Pancreas (tissue), 10 donors: ENCODE measurements at regions not wholly inside any gene's neighbourhood (a gene's known extent, or its start where the extent isn't known, plus 50 kb on each side); places are given as distances from the start of the nearest gene placed in this dataset.

ENCODE experiments used
- ATAC-seq, 4 donors: fragments of 200-7000 bp; cut with Tn5 transposase; one replicate each; pipeline versions ENCODE4 v1.8.0 to v1.9.1; 2020; ENCODE audit warnings: mild to moderate bottlenecking in 4 of 4, moderate library complexity in 4 of 4
- DNase-seq, 6 donors: peaks; one replicate each; pipeline ENCODE4 v3.0.0-alpha.2; 2020
- FAIRE-seq: peaks from 2 replicates; lab custom pipeline; 2012; peaks lifted over from hg19 to GRCh38; lab: Jason Lieb, UNC
- H3K27ac ChIP-seq, 4 donors: fragments of 200-600 bp; sonication (generic); 1 replicate in 3 of 4; 2 replicates in 1 of 4; pipeline versions ENCODE4 v1.5.0 to v1.8.0; 2020
- H3K27me3 ChIP-seq, 4 donors: fragments of 200-600 bp; one replicate each; pipeline ENCODE4 v1.8.0; 2021
- H3K36me3 ChIP-seq, 3 donors: fragments of 200-600 bp; sonication (generic) in 1 of 3; one replicate each; pipeline versions ENCODE4 v1.5.0 to v1.8.0; 2020 to 2021
- H3K4me1 ChIP-seq, 3 donors: fragments of 200-600 bp; one replicate each; pipeline ENCODE4 v1.8.0; 2021
- H3K4me3 ChIP-seq, 4 donors: fragments of 200-600 bp; sonication (generic) in 2 of 4; one replicate each; pipeline versions ENCODE4 v1.5.0 to v1.8.0; 2020 to 2021
- H3K9me3 ChIP-seq, 4 donors: fragments of 200-600 bp; one replicate each; pipeline ENCODE4 v1.8.0; 2021
- WGBS, 2 donors: extraction: QIAGEN DNeasy Blood & Tissue Kit; methylation state at CpG; one replicate each; pipeline ENCODE4 v1.1.7; 2013; 5-methylcytosine and 5-hydroxymethylcytosine counted together
- intact Hi-C, 3 donors: fragments of 100-400 bp; cut with DNase I; formaldehyde crosslinking; loops; one replicate each; pipeline versions ENCODE4 v1.11.1 to v1.14.2; 2022
- TF ChIP-seq, protein P1 (sequence below), 4 donors: fragments of 200-600 bp; sonication (generic) in 3 of 4; IDR thresholded peaks; one replicate each; pipeline versions ENCODE4 v1.5.0 to v1.8.0; 2021; ENCODE audit warnings: antibody characterized with exemption in 4 of 4
- donor health status: healthy with polysubstance abuse.
- donor health status: DM: no; HTN: no; CAD: no; lungs with moderate emphysema.
- donor health status: DM: no; HTN: no; CAD: no.
- donor health status: control.
- donor health status: control.
- donor health status: Bipolar disorder and iron deficiency.
- donor health status: DM: yes; HTN: yes; CAD: no.
- donor health status: DM: no; HTN: no; CAD: no.
- donor health status: DM: no; HTN: no; CAD: no.
- donor health status: DM: yes; HTN: yes; CAD: no.

DNA sequence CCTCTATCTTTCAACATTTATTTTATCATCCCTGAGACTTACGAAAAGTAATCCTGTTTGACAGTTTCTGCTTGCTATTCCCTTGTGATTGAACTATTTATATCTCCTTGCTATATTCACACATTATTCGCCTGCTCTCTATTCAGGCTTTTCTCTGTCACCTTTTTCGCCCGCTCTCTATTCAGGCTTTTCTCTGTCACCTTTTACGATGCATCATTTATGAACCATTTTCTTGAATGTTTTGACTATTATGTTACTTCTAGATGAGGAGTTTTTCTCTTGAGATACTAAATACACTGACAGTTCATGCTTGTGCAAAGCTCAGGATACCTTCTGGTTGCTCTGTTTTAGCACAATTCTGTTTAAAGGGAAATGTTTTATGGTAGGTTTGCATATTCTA is 143.3 kb upstream of the VSTM2A start:
- Histone ChIP-seq H3K4me3 (no peak overlapping the region), H3K4me1 (no peaks in the 10 kb centered on the region), H3K9me3 (no peaks in the 10 kb centered on the region), H3K27ac (no peak overlapping the region), H3K36me3 (no peaks in the 10 kb centered on the region), H3K27me3 (no peaks in the 10 kb centered on the region)
- FAIRE-seq = no peak
- intact Hi-C loops = no loop called here
- ATAC-seq = no peak
- DNase-seq = no peak
- 63 to 74% methylated on average over 5 of the region's 5 CpGs for WGBS, 2 donors
- TF ChIP-seq, protein P1, sequence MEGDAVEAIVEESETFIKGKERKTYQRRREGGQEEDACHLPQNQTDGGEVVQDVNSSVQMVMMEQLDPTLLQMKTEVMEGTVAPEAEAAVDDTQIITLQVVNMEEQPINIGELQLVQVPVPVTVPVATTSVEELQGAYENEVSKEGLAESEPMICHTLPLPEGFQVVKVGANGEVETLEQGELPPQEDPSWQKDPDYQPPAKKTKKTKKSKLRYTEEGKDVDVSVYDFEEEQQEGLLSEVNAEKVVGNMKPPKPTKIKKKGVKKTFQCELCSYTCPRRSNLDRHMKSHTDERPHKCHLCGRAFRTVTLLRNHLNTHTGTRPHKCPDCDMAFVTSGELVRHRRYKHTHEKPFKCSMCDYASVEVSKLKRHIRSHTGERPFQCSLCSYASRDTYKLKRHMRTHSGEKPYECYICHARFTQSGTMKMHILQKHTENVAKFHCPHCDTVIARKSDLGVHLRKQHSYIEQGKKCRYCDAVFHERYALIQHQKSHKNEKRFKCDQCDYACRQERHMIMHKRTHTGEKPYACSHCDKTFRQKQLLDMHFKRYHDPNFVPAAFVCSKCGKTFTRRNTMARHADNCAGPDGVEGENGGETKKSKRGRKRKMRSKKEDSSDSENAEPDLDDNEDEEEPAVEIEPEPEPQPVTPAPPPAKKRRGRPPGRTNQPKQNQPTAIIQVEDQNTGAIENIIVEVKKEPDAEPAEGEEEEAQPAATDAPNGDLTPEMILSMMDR (IDR thresholded peaks at IDR 0.05) = no peak

DNA sequence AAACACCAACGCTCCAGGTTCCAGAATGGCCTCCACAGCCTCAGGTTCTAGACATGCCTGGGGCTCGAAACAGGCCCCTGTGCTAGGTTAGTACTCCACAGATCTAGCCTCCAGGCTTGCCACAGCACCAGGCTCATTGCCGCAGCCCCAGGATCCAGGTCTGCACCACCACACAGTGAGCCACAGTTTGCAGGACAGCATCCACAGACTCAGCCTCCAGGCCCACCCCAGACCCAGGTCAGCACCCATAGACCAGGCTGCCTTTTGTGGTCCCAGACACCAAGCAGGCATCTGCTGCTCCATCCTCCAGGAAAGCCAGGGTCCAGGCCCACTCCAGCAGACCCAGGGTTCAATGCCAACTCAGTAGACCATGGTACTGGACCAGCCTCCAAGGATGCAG is 132.3 kb upstream of the VSTM2A start:
- H3K4me1 ChIP-seq = no peaks in the 10 kb centered on the region
- intact Hi-C loops = no loop called here
- no peak overlapping the region for H3K27ac ChIP-seq
- WGBS, 2 donors = 61 to 64% methylated on average over 3 of the region's 3 CpGs
- H3K27me3 ChIP-seq = no peaks in the 10 kb centered on the region
- H3K36me3 ChIP-seq = no peaks in the 10 kb centered on the region
- DNase-seq = peak in 1 of 6 donors; percentile 33
- TF ChIP-seq, protein P1 (IDR thresholded peaks at IDR 0.05) = no peak
- no peak for FAIRE-seq
- no peak for ATAC-seq
- no peaks in the 10 kb centered on the region for H3K9me3 ChIP-seq
- H3K4me3 ChIP-seq = no peak overlapping the region

DNA sequence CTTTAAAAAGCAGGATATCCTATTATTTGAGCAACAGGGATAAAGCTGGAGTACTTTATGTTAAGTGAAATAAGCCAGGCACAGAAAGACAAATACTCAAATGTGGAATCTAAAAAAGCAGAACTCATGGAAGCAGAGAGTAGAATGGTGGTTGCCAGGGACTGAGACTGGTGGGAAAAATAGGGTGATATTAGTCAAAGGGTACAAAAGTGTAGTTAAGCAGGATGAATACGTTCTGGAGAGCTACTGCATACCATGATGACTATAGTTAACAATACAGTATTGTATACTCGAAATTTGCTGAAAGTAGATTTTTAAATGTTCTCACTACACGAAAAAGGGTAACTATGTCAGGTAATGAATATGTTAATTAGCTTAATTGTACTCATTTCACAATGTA is 125.5 kb upstream of the VSTM2A start:
- no peak overlapping the region for H3K27ac ChIP-seq
- no peaks in the 10 kb centered on the region for H3K36me3 ChIP-seq
- FAIRE-seq = no peak
- no peaks in the 10 kb centered on the region for H3K4me1 ChIP-seq
- no peak for DNase-seq
- ATAC-seq = no peak
- TF ChIP-seq, protein P1 (IDR thresholded peaks at IDR 0.05) = no peak
- no peaks in the 10 kb centered on the region for H3K9me3 ChIP-seq
- 20 to 46% methylated on average over 3 of the region's 3 CpGs for WGBS, 2 donors
- H3K27me3 ChIP-seq = no peaks in the 10 kb centered on the region
- H3K4me3 ChIP-seq = no peak overlapping the region
- intact Hi-C loops = no loop called here

DNA sequence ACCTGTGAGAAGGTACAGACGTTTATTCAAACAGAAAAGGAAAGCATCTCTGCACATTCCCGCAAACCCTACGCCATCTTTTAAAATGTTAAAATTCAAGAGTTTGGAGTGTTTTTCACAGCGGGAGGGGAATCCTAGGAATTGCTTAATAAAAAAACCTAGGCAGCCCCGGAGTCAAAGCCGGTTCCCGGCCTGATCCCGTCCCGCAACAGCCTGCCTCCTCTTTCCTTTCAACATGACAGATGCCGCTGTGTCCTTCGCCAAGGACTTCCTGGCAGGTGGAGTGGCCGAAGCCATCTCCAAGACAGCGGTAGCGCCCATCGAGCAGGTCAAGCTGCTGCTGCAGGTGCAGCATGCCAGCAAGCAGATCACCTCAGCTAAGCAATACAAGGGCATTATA is 123.0 kb upstream of the VSTM2A start:
- Histone ChIP-seq H3K4me1 (no peaks in the 10 kb centered on the region), H3K4me3 (no peak overlapping the region), H3K27ac (no peak overlapping the region), H3K27me3 (no peaks in the 10 kb centered on the region), H3K36me3 (no peaks in the 10 kb centered on the region), H3K9me3 (no peaks in the 10 kb centered on the region)
- TF ChIP-seq, protein P1 (IDR thresholded peaks at IDR 0.05) = no peak
- ATAC-seq (no peak), FAIRE-seq (no peak), DNase-seq (no peak)
- intact Hi-C loops = no loop called here
- 72 to 80% methylated on average over 15 of the region's 15 CpGs for WGBS, 2 donors

DNA sequence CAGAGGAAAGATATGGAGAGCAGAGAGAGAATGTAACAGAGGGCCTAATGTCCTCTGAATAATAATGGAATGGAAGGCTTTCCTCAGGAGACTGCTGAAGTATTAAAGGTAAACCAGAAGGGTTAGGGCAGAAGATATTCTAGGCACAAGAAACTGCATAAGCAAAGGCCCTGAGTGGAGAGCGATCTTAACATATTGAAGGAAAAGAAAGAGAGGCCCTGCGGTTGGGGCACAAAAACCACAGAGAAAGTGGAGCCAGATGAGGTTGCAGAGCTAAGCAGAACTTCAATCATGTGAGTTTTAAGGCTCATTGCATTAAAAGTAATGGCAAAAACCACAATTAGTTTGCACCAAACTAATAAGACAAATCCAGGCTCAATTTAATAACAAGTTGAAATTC is 115.8 kb upstream of the VSTM2A start:
- DNase-seq (no peak), FAIRE-seq (no peak), ATAC-seq (no peak)
- Histone ChIP-seq H3K9me3 (no peaks in the 10 kb centered on the region), H3K4me3 (no peak overlapping the region), H3K36me3 (no peaks in the 10 kb centered on the region), H3K27me3 (no peaks in the 10 kb centered on the region), H3K4me1 (no peaks in the 10 kb centered on the region), H3K27ac (no peak overlapping the region)
- intact Hi-C loops = no loop called here
- 54 to 70% methylated on average over 2 of the region's 2 CpGs for WGBS, 2 donors
- TF ChIP-seq, protein P1 (IDR thresholded peaks at IDR 0.05) = no peak
